Neural progenitor cell (in vitro differentiated cells): ENCODE measurements at regions not wholly inside any gene's neighbourhood (a gene's known extent, or its start where the extent isn't known, plus 50 kb on each side); places are given as distances from the start of the nearest gene placed in this dataset.
"Not testable (repeated sequence)": the region's sequence is repeated elsewhere in the genome, so short reads cannot be mapped to it uniquely, and the experiment has no call there.

ENCODE experiments used
- CTCF ChIP-seq: fragments of 200-600 bp; sonication (generic); IDR thresholded peaks from 2 replicates; pipeline ENCODE4 v1.5.1; 2017; ENCODE audit warnings: antibody characterized with exemption, mild to moderate bottlenecking
- EZH2 ChIP-seq: fragments of 200-600 bp; sonication (generic); IDR thresholded peaks from 2 replicates; pipeline ENCODE4 v1.6.1; 2017; ENCODE audit warnings: antibody characterized with exemption, mild to moderate bottlenecking, moderate library complexity
- EZH2phosphoT487 ChIP-seq: fragments of 200-600 bp; sonication (generic); IDR thresholded peaks from 2 replicates; pipeline ENCODE4 v1.6.1; 2017; ENCODE audit warnings: antibody characterized with exemption

GRCh38 chr22:11035031-11035873 lies 4492.7 kb upstream of the OR11H1 start:
- not testable (repeated sequence) for TF ChIP-seq CTCF, EZH2, EZH2phosphoT487
